ENCODE measurements at regions not wholly inside any gene's neighbourhood (a gene's known extent, or its start where the extent isn't known, plus 50 kb on each side); places are given as distances from the start of the nearest gene placed in this dataset.

- no peak for DNase-seq (ENCODE audit: extremely low read depth, low read depth)
- TF ChIP-seq CTCF (IDR thresholded peaks at IDR 0.05; ENCODE audit: low read depth, low read length) = no peak
Measured at GRCh38 chr3:75075158-75075557, 460.7 kb upstream of the CNTN3 start.

- DNase-seq (ENCODE audit: extremely low read depth, low read depth) = no peak
- no peak for TF ChIP-seq CTCF (IDR thresholded peaks at IDR 0.05; ENCODE audit: low read depth, low read length)
Measured at GRCh38 chr3:75076481-75076880, 462.0 kb upstream of the CNTN3 start.

- DNase-seq (ENCODE audit: extremely low read depth, low read depth) = no peak
- TF ChIP-seq CTCF (IDR thresholded peaks at IDR 0.05; ENCODE audit: low read depth, low read length) = no peak
Measured at GRCh38 chr3:75078290-75078689, 463.8 kb upstream of the CNTN3 start.

GRCh38 chr3:75082845-75083244 is 468.4 kb upstream of the CNTN3 start:
- DNase-seq (ENCODE audit: extremely low read depth, low read depth) = no peak
- TF ChIP-seq CTCF (IDR thresholded peaks at IDR 0.05; ENCODE audit: low read depth, low read length) = no peak

- no peak for DNase-seq (ENCODE audit: extremely low read depth, low read depth)
- TF ChIP-seq CTCF (IDR thresholded peaks at IDR 0.05; ENCODE audit: low read depth, low read length) = no peak
Measured at GRCh38 chr3:75089841-75090240, 475.4 kb upstream of the CNTN3 start.

GRCh38 chr3:75101329-75102147 is 487.1 kb upstream of the CNTN3 start:
- no peak for TF ChIP-seq CTCF (IDR thresholded peaks at IDR 0.05; ENCODE audit: low read depth, low read length)
- no peak for DNase-seq (ENCODE audit: extremely low read depth, low read depth)

GRCh38 chr3:75110741-75111140 is 496.3 kb upstream of the CNTN3 start:
- no peak for TF ChIP-seq CTCF (IDR thresholded peaks at IDR 0.05; ENCODE audit: low read depth, low read length)
- no peak for DNase-seq (ENCODE audit: extremely low read depth, low read depth)

Data from AG09319 (cell line).